HEK293 (cell line): ENCODE measurements at regions not wholly inside any gene's neighbourhood (a gene's known extent, or its start where the extent isn't known, plus 50 kb on each side); places are given as distances from the start of the nearest gene placed in this dataset.

ENCODE experiments used
- CTCF ChIA-PET: fragments of 350-600 bp; formaldehyde crosslinking; extraction: SDS; loops from one replicate; lab custom pipeline; 2021; ENCODE audit warnings: antibody characterized with exemption; lab: Yijun Ruan, JAX
- POLR2A ChIA-PET: fragments of 300-600 bp; formaldehyde crosslinking; extraction: SDS; loops from one replicate; lab custom pipeline; 2020; ENCODE audit warnings: antibody characterized with exemption, inconsistent platforms; lab: Yijun Ruan, JAX
- H3K27ac ChIP-seq: fragments of 200-500 bp; sonication (Bioruptor generic); 2 replicates; pipeline ENCODE4 v1.5.1; 2014; ENCODE audit warnings: low read depth, low read length, control low read depth, inconsistent platforms; ENCODE audit errors: extremely low read depth
- H3K36me3 ChIP-seq, 2 experiments: fragments of 200-500 bp in 1 of 2; sonication (Bioruptor generic) in 1 of 2; 1 replicate in 1 of 2; 2 replicates in 1 of 2; pipeline ENCODE4 v1.5.1; 2014 to 2017; ENCODE audit warnings: inconsistent platforms in 2 of 2, low read length in 2 of 2; ENCODE audit not compliant: control insufficient read depth in 2 of 2, insufficient read depth in 1 of 2
- H3K4me1 ChIP-seq: fragments of 200-500 bp; sonication (Bioruptor generic); 2 replicates; pipeline ENCODE4 v1.5.1; 2014; ENCODE audit warnings: mild to moderate bottlenecking, low read length, inconsistent platforms; ENCODE audit not compliant: control insufficient read depth, insufficient read depth
- H3K4me3 ChIP-seq: 2 replicates; pipeline ENCODE4 v1.5.1; 2011; ENCODE audit warnings: low read depth, mild to moderate bottlenecking, control low read depth, low read length, moderate library complexity
- H3K9me3 ChIP-seq: fragments of 200-500 bp; sonication (Bioruptor generic); 2 replicates; pipeline ENCODE4 v1.5.1; 2014; ENCODE audit warnings: low read depth, low read length, inconsistent platforms; ENCODE audit not compliant: control insufficient read depth, insufficient read depth
- CTCF ChIP-seq: fragments of 450-650 bp; formaldehyde crosslinking; IDR thresholded peaks from 2 replicates; pipeline ENCODE4 v1.5.1; 2016; ENCODE audit warnings: missing biosample characterization, missing genetic modification characterization
- OVOL3 ChIP-seq: fragments of 450-650 bp; formaldehyde crosslinking; IDR thresholded peaks from 2 replicates; pipeline ENCODE4 v1.5.1; 2016; ENCODE audit warnings: missing biosample characterization, missing genetic modification characterization
- PRDM1 ChIP-seq: fragments of 450-650 bp; formaldehyde crosslinking; IDR thresholded peaks from 2 replicates; pipeline ENCODE4; 2016; ENCODE audit warnings: missing biosample characterization, missing genetic modification characterization
- SALL2 ChIP-seq: fragments of 450-650 bp; formaldehyde crosslinking; IDR thresholded peaks from 2 replicates; pipeline ENCODE4 v1.5.0; 2017; ENCODE audit warnings: missing biosample characterization, mild to moderate bottlenecking, missing genetic modification characterization, borderline replicate concordance
- SETDB1 ChIP-seq: IDR thresholded peaks from one replicate; pipeline ENCODE4 v1.6.1; 2017; ENCODE audit warnings: mild to moderate bottlenecking, low read length, moderate library complexity, mixed read lengths; ENCODE audit not compliant: insufficient read length
- SP3 ChIP-seq: fragments of 450-650 bp; formaldehyde crosslinking; IDR thresholded peaks from 2 replicates; pipeline ENCODE4 v1.5.1; 2016; ENCODE audit warnings: missing biosample characterization, missing genetic modification characterization
- ZBTB1 ChIP-seq: fragments of 450-650 bp; formaldehyde crosslinking; IDR thresholded peaks from 2 replicates; pipeline ENCODE4 v1.5.1; 2016; ENCODE audit warnings: missing biosample characterization, missing genetic modification characterization
- ZNF112 ChIP-seq: fragments of 450-650 bp; formaldehyde crosslinking; IDR thresholded peaks from 2 replicates; pipeline ENCODE4 v1.5.0; 2017; ENCODE audit warnings: missing biosample characterization, missing genetic modification characterization
- ZNF140 ChIP-seq: fragments of 450-650 bp; formaldehyde crosslinking; IDR thresholded peaks from 2 replicates; pipeline ENCODE4 v1.5.1; 2016; ENCODE audit warnings: missing biosample characterization, missing genetic modification characterization
- ZNF148 ChIP-seq: fragments of 450-650 bp; formaldehyde crosslinking; IDR thresholded peaks from 2 replicates; pipeline ENCODE4 v1.5.0; 2017; ENCODE audit warnings: missing biosample characterization, missing genetic modification characterization, borderline replicate concordance
- ZNF174 ChIP-seq: fragments of 450-650 bp; formaldehyde crosslinking; IDR thresholded peaks from 2 replicates; pipeline ENCODE4 v1.5.0; 2017; ENCODE audit warnings: missing biosample characterization, mild to moderate bottlenecking, missing genetic modification characterization
- ZNF211 ChIP-seq: fragments of 450-650 bp; formaldehyde crosslinking; IDR thresholded peaks from 2 replicates; pipeline ENCODE4 v1.5.1; 2016; ENCODE audit warnings: low read depth, missing biosample characterization, missing genetic modification characterization
- ZNF280D ChIP-seq: fragments of 450-650 bp; formaldehyde crosslinking; IDR thresholded peaks from 2 replicates; pipeline ENCODE4 v1.5.1; 2016; ENCODE audit warnings: missing biosample characterization, missing genetic modification characterization
- ZNF311 ChIP-seq: fragments of 450-650 bp; formaldehyde crosslinking; IDR thresholded peaks from 2 replicates; pipeline ENCODE4 v1.5.1; 2017; ENCODE audit warnings: missing biosample characterization, missing genetic modification characterization, borderline replicate concordance
- ZNF423 ChIP-seq: fragments of 450-650 bp; formaldehyde crosslinking; IDR thresholded peaks from 2 replicates; pipeline ENCODE4 v1.5.1; 2016; ENCODE audit warnings: missing biosample characterization, missing genetic modification characterization
- ZNF449 ChIP-seq: fragments of 450-650 bp; formaldehyde crosslinking; IDR thresholded peaks from 2 replicates; pipeline ENCODE4 v1.5.1; 2017; ENCODE audit warnings: missing biosample characterization, mild to moderate bottlenecking, missing genetic modification characterization, moderate library complexity
- ZNF514 ChIP-seq: fragments of 450-650 bp; formaldehyde crosslinking; IDR thresholded peaks from 2 replicates; pipeline ENCODE4 v1.5.1; 2016; ENCODE audit warnings: missing biosample characterization, missing genetic modification characterization
- ZNF548 ChIP-seq: fragments of 450-650 bp; formaldehyde crosslinking; IDR thresholded peaks from 2 replicates; pipeline ENCODE4 v1.5.1; 2016; ENCODE audit warnings: missing biosample characterization, missing genetic modification characterization
- ZNF555 ChIP-seq: fragments of 450-650 bp; formaldehyde crosslinking; conservative IDR thresholded peaks from 2 replicates; pipeline ENCODE4 v1.5.1; 2017; ENCODE audit warnings: missing biosample characterization, mild to moderate bottlenecking, missing genetic modification characterization, inconsistent platforms
- ZNF664 ChIP-seq: fragments of 450-650 bp; formaldehyde crosslinking; IDR thresholded peaks from 2 replicates; pipeline ENCODE4 v1.5.1; 2016; ENCODE audit warnings: missing biosample characterization, missing genetic modification characterization
- ZNF692 ChIP-seq: fragments of 450-650 bp; formaldehyde crosslinking; IDR thresholded peaks from 2 replicates; pipeline ENCODE4 v1.5.1; 2016; ENCODE audit warnings: missing biosample characterization, missing genetic modification characterization
- ZNF785 ChIP-seq: fragments of 450-650 bp; formaldehyde crosslinking; IDR thresholded peaks from 2 replicates; pipeline ENCODE4 v1.5.1; 2016; ENCODE audit warnings: missing biosample characterization, missing genetic modification characterization
- ZNF791 ChIP-seq: fragments of 450-650 bp; formaldehyde crosslinking; IDR thresholded peaks from 2 replicates; pipeline ENCODE4 v1.5.1; 2016; ENCODE audit warnings: missing biosample characterization, missing genetic modification characterization

GRCh38 chr2:57542081-57542480 lies 504.5 kb upstream of the VRK2 start:
- H3K9me3 ChIP-seq, result no peaks in the 10 kb centered on the region
- H3K36me3 ChIP-seq, result no peaks in the 10 kb centered on the region
- ChIA-PET CTCF (interaction anchor here (0.6 kb wide), 1 partner anchor 8 kb away, joined by 4 read pairs; no protein-coding TSS in a partner anchor), POLR2A (no interaction called here)
- TF ChIP-seq SP3 (tag by site-specific recombination) (no peak), ZNF664 (no peak), ZBTB1 (no peak), ZNF449 (tag by site-specific recombination) (no peak), ZNF548 (no peak)
- no peak overlapping the region for H3K4me3 ChIP-seq
- no peaks in the 10 kb centered on the region for H3K4me1 ChIP-seq
- no peak overlapping the region for H3K27ac ChIP-seq

- Histone ChIP-seq H3K36me3 (no peaks in the 10 kb centered on the region), H3K4me1 (no peaks in the 10 kb centered on the region)
- TF ChIP-seq ZNF174 (tag by site-specific recombination) (no peak), ZNF148 (tag by site-specific recombination) (no peak), ZNF785 (no peak), ZNF140 (tag by site-specific recombination) (no peak), PRDM1 (tag by site-specific recombination) (no peak), ZNF112 (no peak), SETDB1 (no peak)
- TF ChIP-seq, all 188 proteins: peak for 0
- ChIA-PET CTCF (no interaction called here), POLR2A (no interaction called here)
- no peaks in the 10 kb centered on the region for H3K9me3 ChIP-seq
- no peak overlapping the region for H3K27ac ChIP-seq
- H3K4me3 ChIP-seq, result no peak overlapping the region
Measured at GRCh38 chr2:57543211-57543610, 503.4 kb upstream of the VRK2 start.

GRCh38 chr2:57544624-57545023 lies 502.0 kb upstream of the VRK2 start:
- CTCF ChIA-PET, result no interaction called here
- TF ChIP-seq OVOL3 (no peak), ZBTB1 (no peak), ZNF211 (no peak), SALL2 (tag by site-specific recombination) (no peak), ZNF423 (tag by site-specific recombination) (no peak), ZNF692 (no peak), ZNF311 (no peak), ZNF280D (no peak), ZNF514 (tag by site-specific recombination) (no peak), CTCF (tag by site-specific recombination) (no peak), ZNF555 (no peak), ZNF791 (tag by site-specific recombination) (no peak)

More at GRCh38 chr2:57544624-57545023, 502.0 kb upstream of the VRK2 start:
- no peaks in the 10 kb centered on the region for H3K9me3 ChIP-seq
- POLR2A ChIA-PET, result no interaction called here
- H3K36me3 ChIP-seq, result no peaks in the 10 kb centered on the region
- H3K4me1 ChIP-seq, result no peaks in the 10 kb centered on the region
- no peak overlapping the region for H3K27ac ChIP-seq
- no peak overlapping the region for H3K4me3 ChIP-seq
